ENCODE measurements at regions not wholly inside any gene's neighbourhood (a gene's known extent, or its start where the extent isn't known, plus 50 kb on each side); places are given as distances from the start of the nearest gene placed in this dataset.

DNA sequence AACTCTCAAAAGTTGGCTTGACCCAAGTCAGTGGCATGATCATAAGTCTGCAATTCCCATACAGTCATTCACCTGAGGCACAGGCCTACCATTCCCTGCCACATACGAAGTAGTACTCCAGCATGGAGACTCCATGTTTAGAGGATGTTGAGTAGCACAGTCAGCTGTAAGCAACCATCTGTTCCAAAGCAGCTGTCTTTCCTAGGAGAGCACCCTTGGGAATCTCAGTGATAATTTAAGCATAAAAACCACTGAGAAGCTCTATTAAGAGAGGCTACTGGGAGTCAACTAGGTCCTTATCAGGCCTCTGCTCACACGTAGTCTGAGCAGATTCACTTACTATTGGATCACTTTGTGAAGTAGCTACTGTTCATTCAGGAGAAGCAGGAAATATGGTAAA lies 61.6 kb upstream of the UNC5B start:
- H3K4me3 ChIP-seq (ENCODE audit: low read depth, low read length) = no peak overlapping the region
- TF ChIP-seq, protein P1, sequence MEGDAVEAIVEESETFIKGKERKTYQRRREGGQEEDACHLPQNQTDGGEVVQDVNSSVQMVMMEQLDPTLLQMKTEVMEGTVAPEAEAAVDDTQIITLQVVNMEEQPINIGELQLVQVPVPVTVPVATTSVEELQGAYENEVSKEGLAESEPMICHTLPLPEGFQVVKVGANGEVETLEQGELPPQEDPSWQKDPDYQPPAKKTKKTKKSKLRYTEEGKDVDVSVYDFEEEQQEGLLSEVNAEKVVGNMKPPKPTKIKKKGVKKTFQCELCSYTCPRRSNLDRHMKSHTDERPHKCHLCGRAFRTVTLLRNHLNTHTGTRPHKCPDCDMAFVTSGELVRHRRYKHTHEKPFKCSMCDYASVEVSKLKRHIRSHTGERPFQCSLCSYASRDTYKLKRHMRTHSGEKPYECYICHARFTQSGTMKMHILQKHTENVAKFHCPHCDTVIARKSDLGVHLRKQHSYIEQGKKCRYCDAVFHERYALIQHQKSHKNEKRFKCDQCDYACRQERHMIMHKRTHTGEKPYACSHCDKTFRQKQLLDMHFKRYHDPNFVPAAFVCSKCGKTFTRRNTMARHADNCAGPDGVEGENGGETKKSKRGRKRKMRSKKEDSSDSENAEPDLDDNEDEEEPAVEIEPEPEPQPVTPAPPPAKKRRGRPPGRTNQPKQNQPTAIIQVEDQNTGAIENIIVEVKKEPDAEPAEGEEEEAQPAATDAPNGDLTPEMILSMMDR (conservative IDR thresholded peaks at IDR 0.05; ENCODE audit: low read depth, low read length) = no peak
- DNase-seq (ENCODE audit: low read depth) = no peak

DNA sequence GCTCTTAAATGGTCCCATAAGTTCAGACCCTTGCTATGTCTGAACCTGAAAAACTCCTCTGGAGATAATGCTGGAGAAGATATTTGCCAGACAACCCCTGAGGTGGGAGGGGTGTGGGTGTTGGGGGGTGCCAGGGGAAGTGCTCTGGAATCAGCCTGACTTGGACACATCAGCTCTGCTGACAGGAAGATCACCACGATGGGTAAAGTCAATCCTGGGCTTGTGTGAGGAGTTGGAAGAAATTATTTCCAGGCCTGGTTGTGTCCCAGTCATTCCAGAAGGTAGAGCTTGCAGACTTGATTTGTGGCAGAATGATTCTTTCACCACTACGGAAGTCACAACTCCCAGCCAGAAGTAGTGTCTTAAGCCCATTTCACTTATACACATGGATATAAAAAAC lies 60.3 kb upstream of the UNC5B start:
- TF ChIP-seq, protein P1 (conservative IDR thresholded peaks at IDR 0.05; ENCODE audit: low read depth, low read length) = no peak
- no peak overlapping the region for H3K4me3 ChIP-seq (ENCODE audit: low read depth, low read length)
- no peak for DNase-seq (ENCODE audit: low read depth)

DNA sequence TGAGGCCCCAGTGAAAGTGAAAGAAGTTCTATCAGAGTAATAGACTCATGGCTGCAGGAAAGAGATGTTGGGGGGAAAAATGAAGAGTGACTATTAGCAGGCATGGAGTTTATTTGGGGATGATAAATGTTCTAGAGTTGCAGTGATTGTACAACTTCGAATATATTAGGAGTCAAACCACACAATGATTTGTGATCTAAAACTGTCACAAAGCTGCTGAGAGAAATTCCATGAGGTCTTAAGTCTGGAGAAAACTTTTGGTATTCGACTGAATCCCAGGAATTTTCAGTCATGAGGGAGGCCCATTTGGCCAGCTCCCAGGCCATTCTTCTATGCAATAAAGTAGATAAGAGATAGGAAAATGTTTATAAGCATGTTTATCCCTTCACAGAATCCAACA lies 55.9 kb upstream of the UNC5B start:
- TF ChIP-seq, protein P1 (conservative IDR thresholded peaks at IDR 0.05; ENCODE audit: low read depth, low read length) = no peak
- H3K4me3 ChIP-seq (ENCODE audit: low read depth, low read length) = no peak overlapping the region
- no peak for DNase-seq (ENCODE audit: low read depth)

DNA sequence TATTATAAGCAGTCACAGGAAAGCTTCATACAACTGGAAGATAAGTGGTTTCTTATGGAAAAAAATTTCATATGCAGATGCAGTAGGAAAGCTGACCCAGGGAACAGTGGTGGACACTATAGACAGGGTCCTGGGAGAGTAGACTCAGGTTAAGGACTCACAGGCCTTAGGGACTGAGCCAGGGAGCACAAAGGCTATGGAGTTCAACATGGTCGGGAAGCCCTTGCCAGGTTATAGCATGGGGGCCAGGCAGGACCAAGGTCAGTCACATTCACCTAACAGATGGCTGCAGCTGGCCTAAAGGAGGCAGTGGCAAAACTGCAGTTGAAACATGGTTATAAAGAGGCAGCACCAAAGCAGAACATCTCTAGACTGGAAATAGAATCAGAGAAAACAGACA lies 54.9 kb upstream of the UNC5B start:
- no peak for DNase-seq (ENCODE audit: low read depth)
- TF ChIP-seq, protein P1 (conservative IDR thresholded peaks at IDR 0.05; ENCODE audit: low read depth, low read length) = no peak
- no peak overlapping the region for H3K4me3 ChIP-seq (ENCODE audit: low read depth, low read length)

DNA sequence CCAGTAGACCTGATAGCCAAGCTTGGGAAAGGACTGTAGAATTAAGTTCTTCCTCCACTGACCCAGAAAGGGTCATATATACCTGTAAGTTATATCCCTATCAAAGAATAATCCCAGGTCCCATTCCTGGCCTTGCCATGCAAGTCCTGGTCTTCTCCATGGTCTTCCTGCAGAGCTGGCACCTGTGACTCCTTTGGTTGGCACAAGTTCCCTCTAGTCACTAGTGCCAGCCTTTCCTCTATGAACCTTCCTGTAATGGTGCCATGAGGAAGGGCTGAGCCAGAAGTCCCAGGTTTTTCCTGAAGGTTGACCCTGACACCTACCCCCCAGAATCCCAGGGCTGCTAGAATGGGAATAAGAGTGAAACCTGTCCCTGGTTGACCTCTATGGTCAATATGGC lies 54.1 kb upstream of the UNC5B start:
- H3K4me3 ChIP-seq (ENCODE audit: low read depth, low read length) = no peak overlapping the region
- no peak for DNase-seq (ENCODE audit: low read depth)
- TF ChIP-seq, protein P1 (conservative IDR thresholded peaks at IDR 0.05; ENCODE audit: low read depth, low read length) = no peak

DNA sequence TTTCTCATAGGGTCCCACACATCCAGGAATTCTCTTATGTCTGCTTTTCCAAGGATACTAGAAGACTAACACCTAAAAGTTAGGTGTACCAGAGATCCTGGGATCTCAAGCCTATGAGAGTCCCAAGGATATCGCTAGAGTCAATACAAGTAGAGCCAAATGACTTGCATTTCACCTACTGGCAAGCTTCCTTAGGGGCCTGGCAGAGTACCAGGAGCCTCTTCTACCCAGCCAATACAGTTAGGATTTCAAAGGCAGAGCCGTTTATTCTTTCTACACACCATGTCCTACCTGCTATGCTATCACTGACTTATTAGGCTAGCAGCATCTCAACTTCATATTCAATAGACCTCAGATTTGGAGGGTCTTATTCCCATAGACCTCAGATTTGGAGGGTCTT lies 53.5 kb upstream of the UNC5B start:
- H3K4me3 ChIP-seq (ENCODE audit: low read depth, low read length) = no peak overlapping the region
- no peak for DNase-seq (ENCODE audit: low read depth)
- TF ChIP-seq, protein P1 (conservative IDR thresholded peaks at IDR 0.05; ENCODE audit: low read depth, low read length) = no peak

DNA sequence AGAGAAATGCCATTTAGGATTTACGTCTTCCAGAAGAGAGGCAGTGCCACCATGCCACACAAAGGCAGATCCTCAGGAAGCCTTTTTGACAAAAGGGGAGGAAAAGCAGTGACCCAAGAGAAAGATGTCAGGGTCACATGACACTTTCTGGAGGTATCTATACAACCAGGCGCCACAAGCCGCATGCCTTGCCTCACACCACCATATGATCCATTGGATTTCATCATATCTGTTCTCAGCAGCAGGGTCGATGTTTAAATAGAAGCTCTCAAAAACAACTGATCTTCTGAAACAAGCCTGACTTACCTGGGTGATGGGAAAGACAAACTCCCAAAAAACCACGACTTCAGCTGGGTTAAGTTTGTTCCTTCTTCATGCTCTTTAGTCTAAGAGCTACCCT lies 52.5 kb upstream of the UNC5B start:
- no peak overlapping the region for H3K4me3 ChIP-seq (ENCODE audit: low read depth, low read length)
- TF ChIP-seq, protein P1 (conservative IDR thresholded peaks at IDR 0.05; ENCODE audit: low read depth, low read length) = no peak
- no peak for DNase-seq (ENCODE audit: low read depth)
